ENCODE measurements at regions not wholly inside any gene's neighbourhood (a gene's known extent, or its start where the extent isn't known, plus 50 kb on each side); places are given as distances from the start of the nearest gene placed in this dataset.
A peak's percentile ranks its signal among the peaks of the same experiment; 100 is the strongest.

GRCh38 chr9:126131066-126132010 is 195.3 kb upstream of the MVB12B start (continued):
- TF ChIP-seq GABPA (IDR thresholded peaks at IDR 0.05 in 1 of 2, conservative IDR thresholded peaks at IDR 0.05 in 1 of 2), result no peak
- no peak for TF ChIP-seq YY1 (IDR thresholded peaks at IDR 0.05)
- TF ChIP-seq CTCF (IDR thresholded peaks at IDR 0.05; ENCODE audit: low read depth, low read length, missing input control), result no peak
- TF ChIP-seq NR2F2 (IDR thresholded peaks at IDR 0.05), result no peak
- TF ChIP-seq HNF4G (IDR thresholded peaks at IDR 0.05), result no peak
- TF ChIP-seq ZBTB33 (IDR thresholded peaks at IDR 0.05), result no peak
- TF ChIP-seq TAF1 (conservative IDR thresholded peaks at IDR 0.05), result no peak

GRCh38 chr9:126132746-126133145 is 193.9 kb upstream of the MVB12B start:
- Histone ChIP-seq H3K27ac (ENCODE audit: low read depth in 1 of 2, low read length in 2 of 2) (no peak overlapping the region), H3K27me3 (ENCODE audit: control insufficient read depth in 4 of 4, insufficient read depth in 4 of 4, low read length in 3 of 4) (no peaks in the 10 kb centered on the region), H3K4me1 (ENCODE audit: control insufficient read depth in 4 of 4, insufficient read depth in 4 of 4, low read length in 3 of 4) (no peaks in the 10 kb centered on the region), H3K36me3 (ENCODE audit: control insufficient read depth in 4 of 4, insufficient read depth in 3 of 4, low read depth in 1 of 4, low read length in 3 of 4) (no peaks in the 10 kb centered on the region), H3K4me3 (ENCODE audit: low read depth in 1 of 3, low read length in 3 of 3) (no peak overlapping the region), H3K9me3 (ENCODE audit: control insufficient read depth in 4 of 4, low read length in 3 of 4) (peaks cover 0 to 13% (median 2%) of the 10 kb centered on the region in 4 donors), H3K9ac (ENCODE audit: low read depth in 1 of 2, low read length in 2 of 2) (no peak overlapping the region)
- no peak for TF ChIP-seq TAF1 (conservative IDR thresholded peaks at IDR 0.05)
- TF ChIP-seq YY1 (IDR thresholded peaks at IDR 0.05), result no peak
- TF ChIP-seq RAD21 (IDR thresholded peaks at IDR 0.05), result no peak
- TF ChIP-seq ATF3 (IDR thresholded peaks at IDR 0.05), result no peak
- TF ChIP-seq SP1 (IDR thresholded peaks at IDR 0.05), result no peak
- no peak for TF ChIP-seq REST (IDR thresholded peaks at IDR 0.05)
- no peak for TF ChIP-seq MAX (IDR thresholded peaks at IDR 0.05)
- TF ChIP-seq CTCF (IDR thresholded peaks at IDR 0.05; ENCODE audit: low read depth, low read length, missing input control), result no peak
- TF ChIP-seq HNF4G (IDR thresholded peaks at IDR 0.05), result no peak
- TF ChIP-seq HNF4A (conservative IDR thresholded peaks at IDR 0.05), result no peak
- TF ChIP-seq FOXA2 (IDR thresholded peaks at IDR 0.05), result no peak
- no peak for TF ChIP-seq RXRA (IDR thresholded peaks at IDR 0.05)
- no peak for TF ChIP-seq GABPA (IDR thresholded peaks at IDR 0.05 in 1 of 2, conservative IDR thresholded peaks at IDR 0.05 in 1 of 2)
- TF ChIP-seq EGR1 (IDR thresholded peaks at IDR 0.05; ENCODE audit: low read depth in 2 of 2), result no peak
- TF ChIP-seq NR2F2 (IDR thresholded peaks at IDR 0.05), result no peak
- TF ChIP-seq ZBTB33 (IDR thresholded peaks at IDR 0.05), result no peak
- DNase-seq (ENCODE audit: low spot score), result peak; percentile 3
